SK-N-SH treated with all-trans-retinoic acid at 6 μM for 48 hours (cell line): ENCODE measurements at regions not wholly inside any gene's neighbourhood (a gene's known extent, or its start where the extent isn't known, plus 50 kb on each side); places are given as distances from the start of the nearest gene placed in this dataset.

Experiments used
- ESRRG ChIP-seq: fragments of 250-450 bp; sonication (Bioruptor Pico); IDR thresholded peaks from 2 replicates; pipeline ENCODE4 v1.6.1; 2021; ENCODE audit warnings: mild to moderate bottlenecking
- ISL1 ChIP-seq: fragments of 250-450 bp; sonication (Bioruptor Pico); IDR thresholded peaks from 2 replicates; pipeline ENCODE4 v2.1.2; 2022; ENCODE audit warnings: mild to moderate bottlenecking, moderate library complexity
- OSR1 ChIP-seq: fragments of 250-450 bp; sonication (Bioruptor Pico); IDR thresholded peaks from 2 replicates; pipeline ENCODE4 v1.8.0; 2022; ENCODE audit warnings: moderate library complexity, mild to moderate bottlenecking, inconsistent platforms
- SNAI2 ChIP-seq: fragments of 250-450 bp; sonication (Bioruptor Pico); IDR thresholded peaks from 2 replicates; pipeline ENCODE4 v1.5.0; 2020; ENCODE audit warnings: mild to moderate bottlenecking, moderate library complexity
- TOX ChIP-seq: fragments of 250-450 bp; sonication (Bioruptor Pico); IDR thresholded peaks from 2 replicates; pipeline ENCODE4 v1.8.0; 2021; ENCODE audit warnings: mild to moderate bottlenecking, moderate library complexity, borderline replicate concordance
- ZNF565 ChIP-seq: fragments of 450-650 bp; formaldehyde crosslinking; conservative IDR thresholded peaks from 2 replicates; pipeline ENCODE4 v1.5.0; 2020; ENCODE audit warnings: low read depth, mild to moderate bottlenecking, moderate library complexity
- TF ChIP-seq, protein P1 (sequence below): fragments of 250-450 bp; sonication (Bioruptor Pico); IDR thresholded peaks from 2 replicates; pipeline ENCODE4 v1.5.1; 2021; ENCODE audit warnings: mild to moderate bottlenecking, moderate library complexity

- TF ChIP-seq ZNF565 (CRISPR knock-in tag) = no peak
- TF ChIP-seq OSR1 (CRISPR knock-in tag) = no peak
- no peak for TF ChIP-seq ESRRG
- no peak for TF ChIP-seq SNAI2
- TF ChIP-seq, protein P1, sequence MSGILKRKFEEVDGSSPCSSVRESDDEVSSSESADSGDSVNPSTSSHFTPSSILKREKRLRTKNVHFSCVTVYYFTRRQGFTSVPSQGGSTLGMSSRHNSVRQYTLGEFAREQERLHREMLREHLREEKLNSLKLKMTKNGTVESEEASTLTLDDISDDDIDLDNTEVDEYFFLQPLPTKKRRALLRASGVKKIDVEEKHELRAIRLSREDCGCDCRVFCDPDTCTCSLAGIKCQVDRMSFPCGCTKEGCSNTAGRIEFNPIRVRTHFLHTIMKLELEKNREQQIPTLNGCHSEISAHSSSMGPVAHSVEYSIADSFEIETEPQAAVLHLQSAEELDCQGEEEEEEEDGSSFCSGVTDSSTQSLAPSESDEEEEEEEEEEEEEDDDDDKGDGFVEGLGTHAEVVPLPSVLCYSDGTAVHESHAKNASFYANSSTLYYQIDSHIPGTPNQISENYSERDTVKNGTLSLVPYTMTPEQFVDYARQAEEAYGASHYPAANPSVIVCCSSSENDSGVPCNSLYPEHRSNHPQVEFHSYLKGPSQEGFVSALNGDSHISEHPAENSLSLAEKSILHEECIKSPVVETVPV (CRISPR knock-in tag) = no peak
- no peak for TF ChIP-seq ISL1 (CRISPR knock-in tag)
- no peak for TF ChIP-seq TOX (CRISPR knock-in tag)
Observed at GRCh38 chr18:22858121-22858520, 75.0 kb upstream of the RBBP8 start.
